Tibial artery (tissue), 4 donors: ENCODE measurements at regions not wholly inside any gene's neighbourhood (a gene's known extent, or its start where the extent isn't known, plus 50 kb on each side); places are given as distances from the start of the nearest gene placed in this dataset.

ENCODE experiments used
- DNase-seq, 2 donors: peaks; one replicate each; pipeline ENCODE4 v3.0.0-alpha.2; 2019
- H3K27ac ChIP-seq, 2 donors: fragments of 200-600 bp; sonication (generic) in 1 of 2; 1 replicate in 1 of 2; 2 replicates in 1 of 2; pipeline ENCODE4 v1.5.1; 2018 to 2019; ENCODE audit warnings: mild to moderate bottlenecking in 1 of 2
- H3K27me3 ChIP-seq, 2 donors: fragments of 200-600 bp; sonication (generic) in 1 of 2; one replicate each; pipeline versions ENCODE4 v1.5.1 to v1.6.0; 2016 to 2019
- H3K36me3 ChIP-seq, 3 donors: fragments of 200-600 bp; sonication (generic) in 2 of 3; one replicate each; pipeline ENCODE4 v1.5.1; 2016 to 2019; ENCODE audit warnings: mild to moderate bottlenecking in 2 of 3
- H3K4me1 ChIP-seq, 4 donors: fragments of 200-600 bp; sonication (generic) in 2 of 4; 1 replicate in 3 of 4; 2 replicates in 1 of 4; pipeline ENCODE4 v1.5.1; 2016 to 2019
- H3K4me3 ChIP-seq, 2 donors: fragments of 200-600 bp; sonication (generic) in 1 of 2; 1 replicate in 1 of 2; 2 replicates in 1 of 2; pipeline ENCODE4 v1.5.1; 2018 to 2019; ENCODE audit warnings: mild to moderate bottlenecking in 2 of 2
- H3K9me3 ChIP-seq, 3 donors: fragments of 200-600 bp; sonication (generic) in 1 of 3; one replicate each; pipeline ENCODE4 v1.5.1; 2016 to 2019
- intact Hi-C: fragments of 100-400 bp; cut with DNase I; formaldehyde crosslinking; loops from one replicate; pipeline ENCODE4 v1.15.0; 2023; ENCODE audit warnings: low total_unique reads
- TF ChIP-seq, protein P1 (sequence below), 2 experiments: fragments of 200-600 bp in 1 of 2; fragments of 450-650 bp in 1 of 2; IDR thresholded peaks; one replicate each; pipeline ENCODE4 v1.5.1; 2017 to 2019; ENCODE audit warnings: antibody characterized with exemption in 2 of 2, mild to moderate bottlenecking in 1 of 2, moderate library complexity in 1 of 2

DNA sequence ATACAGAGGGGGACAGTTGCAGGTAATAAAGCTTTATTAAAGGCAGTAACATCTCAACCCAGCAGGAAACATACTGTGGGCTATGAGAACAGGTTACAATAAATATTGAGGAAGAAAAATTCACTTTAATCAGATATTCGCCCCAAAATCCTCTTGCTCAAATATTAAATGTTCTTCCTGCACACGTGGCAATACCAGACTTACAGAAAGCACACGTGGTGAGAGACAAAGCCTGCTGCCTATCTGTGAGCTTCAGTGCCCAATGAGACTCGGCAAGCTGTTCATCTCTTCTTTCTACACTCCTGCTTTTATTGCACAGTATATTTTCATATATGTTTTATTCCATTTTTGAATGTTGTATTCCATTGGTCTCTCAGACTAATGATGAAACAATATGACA, 113.2 kb downstream of the OR13A1 start:
- Histone ChIP-seq H3K4me3 (no peak overlapping the region), H3K27me3 (peaks cover 0 to 17% of the 10 kb centered on the region in 2 donors), H3K36me3 (no peaks in the 10 kb centered on the region), H3K27ac (no peak overlapping the region), H3K4me1 (no peaks in the 10 kb centered on the region), H3K9me3 (no peaks in the 10 kb centered on the region)
- intact Hi-C loops: no loop called here
- no peak for DNase-seq
- TF ChIP-seq, protein P1, sequence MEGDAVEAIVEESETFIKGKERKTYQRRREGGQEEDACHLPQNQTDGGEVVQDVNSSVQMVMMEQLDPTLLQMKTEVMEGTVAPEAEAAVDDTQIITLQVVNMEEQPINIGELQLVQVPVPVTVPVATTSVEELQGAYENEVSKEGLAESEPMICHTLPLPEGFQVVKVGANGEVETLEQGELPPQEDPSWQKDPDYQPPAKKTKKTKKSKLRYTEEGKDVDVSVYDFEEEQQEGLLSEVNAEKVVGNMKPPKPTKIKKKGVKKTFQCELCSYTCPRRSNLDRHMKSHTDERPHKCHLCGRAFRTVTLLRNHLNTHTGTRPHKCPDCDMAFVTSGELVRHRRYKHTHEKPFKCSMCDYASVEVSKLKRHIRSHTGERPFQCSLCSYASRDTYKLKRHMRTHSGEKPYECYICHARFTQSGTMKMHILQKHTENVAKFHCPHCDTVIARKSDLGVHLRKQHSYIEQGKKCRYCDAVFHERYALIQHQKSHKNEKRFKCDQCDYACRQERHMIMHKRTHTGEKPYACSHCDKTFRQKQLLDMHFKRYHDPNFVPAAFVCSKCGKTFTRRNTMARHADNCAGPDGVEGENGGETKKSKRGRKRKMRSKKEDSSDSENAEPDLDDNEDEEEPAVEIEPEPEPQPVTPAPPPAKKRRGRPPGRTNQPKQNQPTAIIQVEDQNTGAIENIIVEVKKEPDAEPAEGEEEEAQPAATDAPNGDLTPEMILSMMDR (IDR thresholded peaks at IDR 0.05): no peak

- no peaks in the 10 kb centered on the region for H3K9me3 ChIP-seq
- H3K27me3 ChIP-seq: peaks cover 0 to 7% of the 10 kb centered on the region in 2 donors
- H3K36me3 ChIP-seq: no peaks in the 10 kb centered on the region
- H3K4me1 ChIP-seq: no peaks in the 10 kb centered on the region
- H3K4me3 ChIP-seq: no peak overlapping the region
- TF ChIP-seq, protein P1 (IDR thresholded peaks at IDR 0.05): no peak
- no peak overlapping the region for H3K27ac ChIP-seq
- no peak for DNase-seq
- intact Hi-C loops: no loop called here
Measured at GRCh38 chr10:45204954-45205775, 110.2 kb downstream of the OR13A1 start.

DNA sequence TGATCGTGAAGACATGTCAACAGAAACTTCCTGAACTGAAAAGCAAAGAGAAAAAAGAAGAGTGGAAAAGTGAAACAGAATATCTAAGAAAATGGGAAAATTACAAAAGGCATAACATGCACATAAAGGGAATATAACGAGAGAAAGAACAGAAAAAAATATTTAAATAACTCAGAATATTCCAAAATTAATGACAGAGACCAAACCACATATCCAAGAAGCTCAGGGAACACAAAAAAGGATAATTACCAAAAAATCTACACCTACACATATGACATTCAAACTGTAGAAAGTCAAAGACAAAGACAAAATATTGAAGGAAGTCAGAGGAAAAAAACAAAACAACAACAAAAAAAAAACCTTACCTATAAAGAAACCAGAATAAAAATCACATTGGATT, 105.5 kb downstream of the OR13A1 start:
- DNase-seq: no peak
- no peaks in the 10 kb centered on the region for H3K36me3 ChIP-seq
- intact Hi-C loops: no loop called here
- no peaks in the 10 kb centered on the region for H3K9me3 ChIP-seq
- no peaks in the 10 kb centered on the region for H3K27me3 ChIP-seq
- H3K27ac ChIP-seq: no peak overlapping the region
- TF ChIP-seq, protein P1 (IDR thresholded peaks at IDR 0.05): no peak
- H3K4me3 ChIP-seq: no peak overlapping the region
- H3K4me1 ChIP-seq: no peaks in the 10 kb centered on the region

- H3K9me3 ChIP-seq: no peaks in the 10 kb centered on the region
- TF ChIP-seq, protein P1 (IDR thresholded peaks at IDR 0.05): no peak
- intact Hi-C loops: no loop called here
- H3K36me3 ChIP-seq: no peaks in the 10 kb centered on the region
- H3K27me3 ChIP-seq: no peaks in the 10 kb centered on the region
- H3K27ac ChIP-seq: no peak overlapping the region
- no peak for DNase-seq
- H3K4me3 ChIP-seq: no peak overlapping the region
- no peaks in the 10 kb centered on the region for H3K4me1 ChIP-seq
Measured at GRCh38 chr10:45211576-45211975, 103.8 kb downstream of the OR13A1 start.

- H3K4me1 ChIP-seq: no peaks in the 10 kb centered on the region
- TF ChIP-seq, protein P1 (IDR thresholded peaks at IDR 0.05): no peak
- H3K9me3 ChIP-seq: no peaks in the 10 kb centered on the region
- DNase-seq: no peak
- intact Hi-C loops: no loop called here
- H3K36me3 ChIP-seq: no peaks in the 10 kb centered on the region
- peaks cover 0 to 5% of the 10 kb centered on the region in 2 donors for H3K27me3 ChIP-seq
- no peak overlapping the region for H3K27ac ChIP-seq
- H3K4me3 ChIP-seq: no peak overlapping the region
Measured at GRCh38 chr10:45219416-45219815, 96.0 kb downstream of the OR13A1 start.
